Activated CD4-positive, alpha-beta T cell treated with anti-CD3 and anti-CD28 coated beads for 1 hour (primary cell): ENCODE measurements at regions not wholly inside any gene's neighbourhood (a gene's known extent, or its start where the extent isn't known, plus 50 kb on each side); places are given as distances from the start of the nearest gene placed in this dataset.

ENCODE experiments used
- DNase-seq: peaks from one replicate; pipeline ENCODE4 v3.0.0-alpha.2; 2020

- DNase-seq: no peak
Observed at GRCh38 chr12:111105294-111105693, 184.9 kb upstream of the MYL2 start.

DNA sequence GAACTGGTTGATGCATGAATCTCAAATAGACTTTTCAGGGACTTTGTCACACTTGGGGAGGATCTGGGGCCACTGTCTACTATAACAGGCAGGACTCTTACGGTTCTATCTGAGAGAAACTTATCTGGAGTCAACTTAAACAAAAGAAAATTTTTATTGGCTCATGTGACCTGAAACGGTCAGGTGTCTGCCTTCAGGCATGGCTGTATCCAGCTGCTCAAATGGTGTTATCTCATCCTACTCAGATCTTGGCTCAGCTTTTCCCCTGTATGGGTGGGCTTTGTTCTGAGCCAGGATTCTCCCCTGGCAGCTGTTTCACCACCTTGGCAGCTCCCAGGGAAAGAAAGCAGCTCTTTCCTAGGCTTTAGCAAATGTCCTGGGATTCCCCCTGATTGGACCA lies 183.2 kb upstream of the MYL2 start:
- no peak for DNase-seq

DNA sequence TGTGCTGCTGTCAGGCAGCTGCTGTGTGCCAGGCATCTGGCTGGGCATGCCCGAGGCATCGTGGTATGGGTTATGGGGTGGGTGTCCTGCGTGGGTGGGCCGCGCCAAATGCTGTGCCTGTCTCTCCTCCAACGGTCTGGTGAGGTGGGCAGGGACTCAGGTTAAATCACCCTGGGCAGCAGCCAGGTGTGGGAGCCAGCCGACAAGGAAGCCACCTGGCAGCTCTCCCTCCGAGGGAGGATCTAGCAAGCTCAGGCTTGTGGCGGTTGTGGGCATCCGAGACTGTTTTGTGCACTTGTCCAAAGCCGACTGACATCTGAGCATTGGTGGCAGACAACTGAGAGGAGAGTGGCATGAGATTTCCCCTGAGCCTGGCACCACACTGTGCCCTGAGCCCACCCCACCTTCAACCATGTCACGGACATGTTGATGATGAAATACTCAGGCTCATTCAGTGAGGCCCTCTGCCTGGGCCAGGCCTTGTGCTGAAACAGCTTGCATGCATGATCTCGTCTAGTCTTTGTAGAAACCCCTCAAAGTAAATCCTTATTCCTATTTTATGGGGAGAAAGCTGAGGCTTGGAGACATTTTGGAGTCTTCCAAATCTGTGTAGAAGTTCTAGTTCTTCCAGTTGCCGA lies 181.8 kb upstream of the MYL2 start:
- no peak for DNase-seq

GRCh38 chr12:111101003-111101402 lies 180.6 kb upstream of the MYL2 start:
- no peak for DNase-seq

GRCh38 chr12:111100554-111100953 lies 180.2 kb upstream of the MYL2 start:
- DNase-seq: no peak

GRCh38 chr12:111100003-111100402 lies 179.6 kb upstream of the MYL2 start:
- no peak for DNase-seq

- no peak for DNase-seq
Observed at GRCh38 chr12:111099186-111099585, 178.8 kb upstream of the MYL2 start.

GRCh38 chr12:111094157-111095010 lies 174.0 kb upstream of the MYL2 start:
- no peak for DNase-seq

DNA sequence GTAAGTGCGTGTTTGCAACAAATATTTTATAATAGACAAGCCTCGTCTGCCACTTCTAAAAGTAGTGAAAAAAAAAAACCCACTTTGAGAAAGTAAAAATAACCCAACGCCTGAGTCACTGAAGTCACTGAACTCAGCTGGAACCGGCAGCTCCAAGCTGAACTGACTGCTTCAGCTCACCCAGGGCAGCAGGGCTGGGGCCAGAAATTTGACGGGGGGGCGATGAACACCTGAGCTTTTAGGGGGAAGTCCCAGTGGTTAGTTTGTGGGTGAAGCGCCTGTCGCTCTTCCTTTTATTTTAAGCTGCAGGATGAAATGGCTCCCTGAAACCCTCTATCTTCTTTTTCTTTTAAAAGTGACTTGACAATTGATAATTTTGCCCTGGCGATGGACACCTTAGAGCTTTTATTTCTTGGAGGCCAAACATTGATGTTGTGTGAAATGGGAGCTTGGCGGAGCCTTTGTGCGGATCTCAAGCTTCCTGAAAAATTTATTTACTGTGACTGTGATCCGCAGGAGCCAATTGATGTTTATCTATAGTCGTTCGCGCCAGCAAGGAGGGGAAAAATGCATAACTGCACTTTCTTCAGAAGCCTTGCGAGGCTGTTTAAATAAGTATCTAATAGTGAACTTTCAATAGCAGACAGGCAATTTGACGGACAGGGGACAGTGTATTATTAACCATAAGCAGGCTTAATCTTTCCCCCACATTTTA lies 173.2 kb upstream of the MYL2 start:
- no peak for DNase-seq

DNA sequence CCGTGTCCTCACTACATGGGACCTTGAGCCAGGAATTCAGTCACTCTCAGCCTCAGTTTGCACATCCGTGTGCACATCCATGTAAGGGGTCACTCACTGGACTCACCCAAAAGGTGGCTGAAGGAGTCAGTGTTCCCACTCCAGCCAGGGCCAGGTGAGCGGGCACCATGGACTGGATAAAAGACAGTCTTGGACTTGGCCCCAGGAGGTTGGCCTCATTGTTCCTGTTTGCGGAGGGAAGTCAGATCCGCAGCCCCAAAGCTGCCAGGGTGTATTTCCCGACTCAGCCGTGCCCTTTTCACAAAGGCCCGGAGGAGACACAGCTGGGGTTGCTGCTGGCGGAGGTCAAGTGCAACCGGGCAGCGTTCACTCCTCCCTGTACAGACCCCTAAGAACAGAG lies 170.7 kb upstream of the MYL2 start:
- no peak for DNase-seq

- DNase-seq: no peak
Observed at GRCh38 chr12:111089616-111090015, 169.2 kb upstream of the MYL2 start.

GRCh38 chr12:111088409-111088808 lies 168.0 kb upstream of the MYL2 start:
- no peak for DNase-seq

DNA sequence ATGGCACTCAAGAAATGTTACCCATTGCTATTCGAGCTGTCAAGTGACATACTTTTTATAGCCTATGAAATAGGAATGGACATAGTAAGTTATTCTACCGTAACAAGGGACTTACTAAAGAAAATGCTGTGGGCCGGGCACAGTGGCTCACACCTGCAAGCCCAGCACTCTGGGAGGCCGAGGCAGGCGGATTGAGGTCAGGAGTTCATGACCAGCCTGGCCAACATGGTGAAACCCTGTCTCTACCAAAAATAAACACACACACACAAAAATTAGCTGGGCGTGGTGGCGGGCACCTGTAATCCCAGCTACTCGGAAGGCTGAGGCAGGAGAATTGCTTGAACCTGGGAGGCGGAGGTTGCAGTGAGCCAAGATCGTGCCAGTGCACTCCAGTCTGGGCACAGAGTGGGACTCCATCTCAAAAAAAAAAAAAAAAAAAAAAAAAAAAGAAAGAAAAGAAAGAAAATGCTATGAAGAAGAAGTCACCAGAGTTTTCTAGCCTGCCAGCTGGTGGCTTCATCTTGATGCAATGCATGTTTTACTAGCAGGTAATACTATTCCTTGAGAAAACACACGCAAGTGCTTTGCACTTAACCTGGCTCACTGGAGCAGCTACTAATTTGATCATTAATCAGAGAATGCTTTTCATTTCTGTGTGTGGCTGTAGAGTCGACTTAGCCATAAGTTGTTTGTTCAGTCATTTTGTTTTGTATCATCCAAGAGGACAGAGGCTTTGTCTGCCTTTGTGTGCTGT lies 166.7 kb upstream of the MYL2 start:
- DNase-seq: no peak

DNA sequence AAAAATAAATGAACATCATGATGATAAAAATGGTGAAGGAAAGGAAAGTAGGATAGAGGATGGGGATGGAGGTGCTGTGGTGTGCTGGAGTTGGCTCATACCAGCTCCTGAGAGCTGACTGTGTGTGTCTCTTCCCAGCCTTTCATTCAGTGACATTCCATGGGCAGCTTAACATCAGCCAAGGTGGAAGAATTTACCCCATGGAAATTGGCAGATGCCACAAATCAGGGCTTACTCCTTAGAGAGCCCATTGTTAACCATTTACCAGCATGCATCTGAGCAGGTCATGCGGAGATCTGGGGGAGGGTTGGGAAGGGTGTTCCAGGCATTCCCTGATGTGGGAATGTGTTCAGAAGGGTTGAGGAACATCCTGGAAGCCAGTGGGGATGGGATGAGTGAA lies 164.7 kb upstream of the MYL2 start:
- no peak for DNase-seq

GRCh38 chr12:111084605-111085004 lies 164.2 kb upstream of the MYL2 start:
- no peak for DNase-seq

DNA sequence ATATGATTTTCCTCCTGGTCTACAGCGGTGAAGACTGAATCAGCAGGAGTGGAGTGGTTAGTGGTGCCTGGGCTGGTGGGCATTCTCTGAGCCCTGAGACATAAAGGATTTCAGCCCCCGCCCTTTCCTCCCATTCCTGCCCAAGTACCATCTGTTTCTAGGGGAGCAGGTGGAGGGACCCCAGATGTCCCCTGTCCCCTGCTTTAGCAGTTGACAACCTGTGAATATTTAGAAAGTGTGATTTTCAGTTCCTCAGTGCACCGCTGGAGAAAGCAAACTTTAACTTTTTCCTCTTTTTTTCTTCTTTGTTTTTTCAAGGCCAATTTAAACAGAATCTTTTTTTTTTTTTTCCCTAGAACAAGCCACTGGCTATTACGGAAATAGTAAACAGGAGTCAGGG lies 163.8 kb upstream of the MYL2 start:
- no peak for DNase-seq

GRCh38 chr12:111081600-111081999 lies 161.2 kb upstream of the MYL2 start:
- no peak for DNase-seq

- no peak for DNase-seq
Observed at GRCh38 chr12:111078731-111079130, 158.4 kb upstream of the MYL2 start.

DNA sequence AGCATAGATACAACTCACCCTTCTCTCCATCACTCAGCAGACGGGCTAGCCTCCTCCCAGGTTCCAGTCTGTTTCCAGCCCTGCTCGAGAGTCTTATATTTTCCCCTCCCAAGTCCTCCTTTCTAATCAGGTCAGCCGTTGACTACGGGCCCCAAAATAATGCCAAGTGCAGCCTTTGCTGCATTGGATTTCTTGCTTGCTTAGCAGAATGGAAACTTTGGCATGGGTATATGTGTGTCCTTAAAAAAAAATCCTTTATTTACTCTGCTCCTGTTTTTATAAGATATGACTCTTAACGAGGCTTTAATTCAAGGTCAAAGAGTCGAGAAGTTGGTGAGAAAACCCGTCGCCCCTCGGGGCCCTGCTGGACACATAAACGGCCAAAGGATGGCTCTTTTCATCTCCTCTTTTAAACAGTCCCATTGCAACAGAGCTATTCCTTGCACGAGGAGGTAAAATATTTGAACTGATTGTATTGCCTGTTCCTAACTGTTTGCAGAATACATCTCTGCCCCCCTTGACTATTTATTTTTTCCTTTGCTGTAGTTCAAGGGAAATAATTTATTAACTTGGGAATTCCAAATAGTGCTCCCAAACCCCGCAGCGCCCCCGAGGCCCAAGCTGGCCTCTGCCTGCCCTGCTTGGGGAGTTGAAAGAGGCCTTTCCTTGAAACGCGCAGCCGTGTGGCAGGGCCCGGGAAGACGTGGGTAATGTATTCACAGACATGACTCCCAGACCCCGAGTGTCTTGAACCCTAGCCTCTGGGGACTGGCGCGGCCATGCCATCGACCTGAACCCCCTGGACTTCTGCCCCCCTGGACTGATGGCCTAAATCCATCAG lies 156.5 kb upstream of the MYL2 start:
- DNase-seq: no peak

- DNase-seq: no peak
Observed at GRCh38 chr12:111076199-111076598, 155.8 kb upstream of the MYL2 start.

DNA sequence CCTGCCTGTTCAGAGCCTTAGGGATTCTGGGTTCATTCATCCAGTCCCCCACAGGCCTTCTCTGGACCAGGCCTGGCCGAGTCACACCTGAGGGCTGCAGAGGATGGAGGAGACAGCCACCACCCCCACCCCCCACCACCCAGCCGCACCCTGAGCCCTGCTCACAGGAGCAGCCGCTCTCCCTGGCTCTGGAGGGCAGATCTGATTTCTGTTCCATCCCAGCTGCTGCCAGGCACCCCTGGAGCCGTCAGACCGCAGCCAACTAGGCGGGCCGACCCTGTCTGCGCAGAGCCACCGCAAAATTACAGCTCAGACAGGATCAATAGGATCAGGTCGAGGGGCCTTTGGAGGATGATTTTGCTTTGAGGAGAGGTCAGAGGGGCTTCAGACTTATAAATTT lies 154.6 kb upstream of the MYL2 start:
- no peak for DNase-seq

- no peak for DNase-seq
Observed at GRCh38 chr12:111074559-111074958, 154.2 kb upstream of the MYL2 start.
